HCT116 (cell line): ENCODE measurements at regions not wholly inside any gene's neighbourhood (a gene's known extent, or its start where the extent isn't known, plus 50 kb on each side); places are given as distances from the start of the nearest gene placed in this dataset.

ENCODE experiments used
- ATAC-seq: fragments of 200-7000 bp; cut with Tn5 transposase; 2 replicates; pipeline ENCODE4 v1.9.1; 2020; ENCODE audit warnings: mild to moderate bottlenecking, moderate library complexity
- BruUV-seq: library from RNA; stranded (reverse); fragments of 400-500 nt; replicated peaks from 2 replicates; lab custom pipeline; 2021; lab: Mats Ljungman, UMichigan
- CTCF ChIA-PET: fragments of 300-600 bp; sonication (Branson Sonifier 250); formaldehyde crosslinking; loops from one replicate; lab custom pipeline; 2021; ENCODE audit warnings: antibody characterized with exemption; lab: Charles Lee
- POLR2A ChIA-PET: fragments of 300-600, 350-600 bp; sonication (Branson Sonifier 250); formaldehyde crosslinking; loops from one replicate; lab custom pipeline; 2021; ENCODE audit warnings: antibody characterized with exemption; lab: Charles Lee
- RAD21 ChIA-PET, 2 experiments: fragments of 300-600 bp; sonication (Branson Sonifier 250); formaldehyde crosslinking; loops; one replicate each; lab custom pipeline; 2023; ENCODE audit warnings: low total read pairs in 2 of 2; ENCODE audit not compliant: uncharacterized antibody in 2 of 2, unreplicated experiment in 2 of 2, low non-redundant PET in 1 of 2; lab: Charles Lee
- DNase-seq: peaks from one replicate; pipeline ENCODE4 v3.0.0-alpha.2; 2010; ENCODE audit warnings: low read depth, low spot score
- H2AFZ ChIP-seq: fragments of 200-600 bp; shearing (Covaris generic), sonication (generic); 2 replicates; pipeline ENCODE4 v1.6.1; 2017; ENCODE audit warnings: low read depth, mixed run types, mixed read lengths, antibody characterized with exemption, low read length; ENCODE audit not compliant: poor library complexity, severe bottlenecking
- H3K27ac ChIP-seq: 2 replicates; pipeline ENCODE4 v1.5.1; 2012; ENCODE audit warnings: low read depth, low read length
- H3K27me3 ChIP-seq: fragments of 200-600 bp; sonication (generic); 2 replicates; pipeline ENCODE4 v1.6.1; 2016; ENCODE audit warnings: mixed run types, low read length, mixed read lengths; ENCODE audit not compliant: insufficient read depth
- H3K36me3 ChIP-seq, 2 experiments: fragments of 200-500 bp in 1 of 2; fragments of 200-600 bp in 1 of 2; sonication (Bioruptor generic) in 1 of 2; sonication (generic) in 1 of 2; 2 replicates each; pipeline versions ENCODE4 v1.5.1 to v1.6.1; 2014 to 2016; ENCODE audit warnings: low read length in 2 of 2, inconsistent platforms in 1 of 2, mixed read lengths in 1 of 2, mixed run types in 1 of 2; ENCODE audit not compliant: insufficient read depth in 2 of 2, control insufficient read depth in 1 of 2
- H3K4me1 ChIP-seq, 2 experiments: fragments of 200-600 bp in 1 of 2; sonication (generic) in 1 of 2; 2 replicates each; pipeline versions ENCODE4 v1.5.1 to v1.6.1; 2012 to 2017; ENCODE audit warnings: low read length in 2 of 2, inconsistent platforms in 1 of 2, mild to moderate bottlenecking in 1 of 2, mixed read lengths in 1 of 2, mixed run types in 1 of 2, moderate library complexity in 1 of 2; ENCODE audit not compliant: insufficient read depth in 2 of 2, control insufficient read depth in 1 of 2
- H3K4me2 ChIP-seq: fragments of 200-600 bp; sonication (generic); 2 replicates; pipeline ENCODE4 v1.6.1; 2017; ENCODE audit warnings: mixed run types, low read length, mixed read lengths
- H3K4me3 ChIP-seq, 2 experiments: fragments of 200-600 bp in 1 of 2; sonication (generic) in 1 of 2; replicated peaks in 1 of 2; 2 replicates each; pipeline ENCODE4 v1.5.1; 2011 to 2016; ENCODE audit warnings: low read length in 2 of 2, control low read depth in 1 of 2, low read depth in 1 of 2, mild to moderate bottlenecking in 1 of 2, mixed read lengths in 1 of 2, mixed run types in 1 of 2
- H3K79me2 ChIP-seq: fragments of 200-600 bp; sonication (generic); 2 replicates; pipeline ENCODE4 v1.6.1; 2017; ENCODE audit warnings: mild to moderate bottlenecking, mixed run types, low read length, moderate library complexity, mixed read lengths; ENCODE audit not compliant: insufficient read depth
- H3K9ac ChIP-seq: fragments of 200-600 bp; sonication (generic); 2 replicates; pipeline ENCODE4 v1.6.1; 2016; ENCODE audit warnings: low read length, mixed read lengths
- H3K9me2 ChIP-seq: fragments of 200-600 bp; sonication (generic), shearing (Covaris generic); 2 replicates; pipeline ENCODE4 v1.6.1; 2017; ENCODE audit warnings: mixed run types, mild to moderate bottlenecking, moderate library complexity; ENCODE audit not compliant: insufficient read depth
- H3K9me3 ChIP-seq, 2 experiments: fragments of 200-500 bp in 1 of 2; fragments of 200-600 bp in 1 of 2; sonication (Bioruptor generic) in 1 of 2; sonication (generic) in 1 of 2; 2 replicates each; pipeline ENCODE4 v1.6.1; 2014 to 2017; ENCODE audit warnings: low read length in 2 of 2, mixed read lengths in 2 of 2, inconsistent platforms in 1 of 2, low read depth in 1 of 2, mild to moderate bottlenecking in 1 of 2, mixed run types in 1 of 2, moderate library complexity in 1 of 2; ENCODE audit not compliant: control insufficient read depth in 1 of 2, insufficient read depth in 1 of 2
- H4K20me1 ChIP-seq: fragments of 200-600 bp; sonication (generic), shearing (Covaris generic); 2 replicates; pipeline ENCODE4 v1.6.1; 2017; ENCODE audit warnings: mixed run types, mild to moderate bottlenecking, moderate library complexity; ENCODE audit not compliant: insufficient read depth
- ATF3 ChIP-seq: IDR thresholded peaks from 2 replicates; pipeline ENCODE4 v1.6.1; 2012
- CBX3 ChIP-seq: IDR thresholded peaks from 2 replicates; pipeline ENCODE4 v1.6.1; 2012; ENCODE audit warnings: low read depth
- POLR2A ChIP-seq: IDR thresholded peaks from 2 replicates; pipeline ENCODE4 v1.7.0; 2011; ENCODE audit warnings: borderline replicate concordance; ENCODE audit not compliant: insufficient read depth, insufficient read length; ENCODE audit errors: extremely low read depth
- REST ChIP-seq: IDR thresholded peaks from 2 replicates; pipeline ENCODE4 v1.6.1; 2012; ENCODE audit warnings: low read depth
- SP1 ChIP-seq: IDR thresholded peaks from 2 replicates; pipeline ENCODE4 v1.6.1; 2012; ENCODE audit warnings: low read depth
- YY1 ChIP-seq: IDR thresholded peaks from 2 replicates; pipeline ENCODE4 v1.6.1; 2011; ENCODE audit warnings: low read length, low read depth, moderate library complexity, mild to moderate bottlenecking; ENCODE audit not compliant: insufficient replicate concordance; ENCODE audit errors: extremely low read depth
- intact Hi-C: fragments of 100-400 bp; cut with micrococcal nuclease; formaldehyde crosslinking; loops from 2 replicates; pipeline ENCODE4 v1.10.0; 2022

GRCh38 chr19:28497887-28498286 is 715.1 kb downstream of the UQCRFS1 start (continued):
- no peak for TF ChIP-seq POLR2A

- H3K27me3 ChIP-seq, result no peaks in the 10 kb centered on the region
- ATAC-seq, result no peak
- RAD21 ChIA-PET, result no interaction called here
- POLR2A ChIA-PET, result no interaction called here
- H3K27ac ChIP-seq, result no peak overlapping the region
- H3K9ac ChIP-seq, result no peak overlapping the region
- DNase-seq, result no peak
- TF ChIP-seq ATF3 (no peak), REST (no peak), CBX3 (no peak)
- H3K36me3 ChIP-seq, result no peaks in the 10 kb centered on the region
- H3K79me2 ChIP-seq, result no peaks in the 10 kb centered on the region
- no peaks in the 10 kb centered on the region for H4K20me1 ChIP-seq
- no peaks in the 10 kb centered on the region for H3K9me2 ChIP-seq
- H3K9me3 ChIP-seq, result peaks cover 24 to 26% of the 10 kb centered on the region in 2 experiments; a peak in 2 of 4 replicates
- H2AFZ ChIP-seq, result no peak overlapping the region
- CTCF ChIA-PET, result no interaction called here
- H3K4me2 ChIP-seq, result no peak overlapping the region
- intact Hi-C loops, result no loop called here
- no peaks in the 10 kb centered on the region for H3K4me1 ChIP-seq
- no peak overlapping the region for H3K4me3 ChIP-seq
- BruUV-seq, result no TSS peak
These were observed 715.8 kb downstream of the UQCRFS1 start for GRCh38 chr19:28497137-28497536.

- no peaks in the 10 kb centered on the region for H3K27me3 ChIP-seq
- ATAC-seq, result no peak
- H3K9me3 ChIP-seq, result peaks cover 20 to 26% of the 10 kb centered on the region in 2 experiments; a peak in 2 of 4 replicates
- no peak overlapping the region for H3K27ac ChIP-seq
- ChIA-PET RAD21 (no interaction called here), CTCF (no interaction called here), POLR2A (no interaction called here)
- no peaks in the 10 kb centered on the region for H3K9me2 ChIP-seq
- no peak overlapping the region for H3K4me2 ChIP-seq
- H2AFZ ChIP-seq, result no peak overlapping the region
- no peak overlapping the region for H3K9ac ChIP-seq
- TF ChIP-seq REST, result no peak
- no peak for TF ChIP-seq SP1
- no peak for TF ChIP-seq YY1
- no TSS peak for BruUV-seq
- H3K4me1 ChIP-seq, result no peaks in the 10 kb centered on the region
- no peaks in the 10 kb centered on the region for H3K36me3 ChIP-seq
- no peak for DNase-seq
- intact Hi-C loops, result no loop called here
- H4K20me1 ChIP-seq, result no peaks in the 10 kb centered on the region
- no peaks in the 10 kb centered on the region for H3K79me2 ChIP-seq
- H3K4me3 ChIP-seq, result no peak overlapping the region
These were observed 717.9 kb downstream of the UQCRFS1 start for GRCh38 chr19:28495046-28495445.
